Activated naive CD4-positive, alpha-beta T cell treated with anti-CD3 and anti-CD28 coated beads, Interleukin-2, amount 50 U/mL, for 24 hours (primary cell): ENCODE measurements at regions not wholly inside any gene's neighbourhood (a gene's known extent, or its start where the extent isn't known, plus 50 kb on each side); places are given as distances from the start of the nearest gene placed in this dataset.

Experiments used
- H3K27ac Mint-ChIP-seq: one replicate; pipeline ENCODE4 v1.8.0; 2021; ENCODE audit warnings: mild to moderate bottlenecking, mixed read lengths
- H3K27me3 Mint-ChIP-seq: one replicate; pipeline ENCODE4 v1.8.0; 2021; ENCODE audit warnings: mixed read lengths
- H3K36me3 Mint-ChIP-seq: one replicate; pipeline ENCODE4 v1.8.0; 2021; ENCODE audit warnings: mixed read lengths
- H3K4me1 Mint-ChIP-seq: one replicate; pipeline ENCODE4 v1.8.0; 2021; ENCODE audit warnings: mixed read lengths
- H3K4me3 Mint-ChIP-seq: one replicate; pipeline ENCODE4 v1.8.0; 2021; ENCODE audit warnings: mild to moderate bottlenecking, mixed read lengths
- H3K9me3 Mint-ChIP-seq: one replicate; pipeline ENCODE4 v1.8.0; 2021; ENCODE audit warnings: mixed read lengths

DNA sequence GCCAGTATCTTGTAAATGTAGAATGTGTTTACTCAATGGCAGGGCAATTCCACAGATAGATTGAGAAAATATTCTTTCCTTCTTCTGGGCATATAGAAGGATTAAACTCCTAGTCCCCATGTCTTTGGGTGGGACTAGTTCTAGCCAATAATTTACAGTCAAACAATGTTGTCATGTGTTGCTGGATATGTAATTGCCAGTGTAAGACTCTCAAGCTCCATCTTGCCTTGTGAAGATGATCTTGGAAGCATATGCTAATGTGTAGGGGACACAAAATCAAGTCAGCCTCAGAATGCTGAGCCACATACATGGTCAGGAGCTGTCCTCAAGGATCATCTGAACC is 386.9 kb downstream of the CETN3 start:
- Mint-ChIP-seq H3K4me3 (no peak overlapping the region), H3K4me1 (no peaks in the 10 kb centered on the region), H3K9me3 (peaks cover 3% of the 10 kb centered on the region), H3K27ac (no peak overlapping the region), H3K27me3 (no peaks in the 10 kb centered on the region), H3K36me3 (no peaks in the 10 kb centered on the region)

DNA sequence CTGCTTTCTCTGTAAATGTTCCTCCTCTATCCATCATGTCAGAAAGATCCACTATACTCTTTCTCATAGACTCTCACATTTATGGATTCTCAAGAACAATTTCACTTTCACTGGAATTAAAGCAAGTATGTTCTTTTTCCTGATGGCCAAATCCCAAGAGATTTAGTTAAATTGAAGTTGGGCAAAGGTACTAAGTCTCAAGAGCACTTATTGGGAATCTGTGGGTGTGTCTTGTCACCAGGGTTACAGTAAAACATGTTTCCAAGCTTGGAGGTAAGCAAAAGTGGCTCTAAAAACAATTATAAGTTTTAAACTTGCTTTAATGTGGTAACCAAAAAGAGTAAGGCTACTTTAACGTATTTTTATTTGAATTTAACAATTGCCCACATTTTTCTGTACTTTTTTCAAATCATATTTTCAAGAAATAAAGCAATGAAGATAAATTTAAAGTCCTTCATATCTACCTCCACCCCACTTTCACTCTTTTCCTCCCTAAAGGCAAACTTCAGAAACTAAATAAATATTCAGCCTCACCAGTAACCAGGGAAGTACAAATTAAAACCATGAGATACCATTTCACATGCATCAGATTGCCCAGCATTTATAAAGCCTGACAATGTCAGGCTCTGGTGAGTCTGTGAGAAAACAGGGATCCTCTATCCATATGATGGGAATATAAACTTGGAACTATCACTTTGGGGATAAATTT is 387.4 kb downstream of the CETN3 start:
- Mint-ChIP-seq H3K27me3 (no peaks in the 10 kb centered on the region), H3K9me3 (no peaks in the 10 kb centered on the region), H3K4me3 (no peak overlapping the region)

DNA sequence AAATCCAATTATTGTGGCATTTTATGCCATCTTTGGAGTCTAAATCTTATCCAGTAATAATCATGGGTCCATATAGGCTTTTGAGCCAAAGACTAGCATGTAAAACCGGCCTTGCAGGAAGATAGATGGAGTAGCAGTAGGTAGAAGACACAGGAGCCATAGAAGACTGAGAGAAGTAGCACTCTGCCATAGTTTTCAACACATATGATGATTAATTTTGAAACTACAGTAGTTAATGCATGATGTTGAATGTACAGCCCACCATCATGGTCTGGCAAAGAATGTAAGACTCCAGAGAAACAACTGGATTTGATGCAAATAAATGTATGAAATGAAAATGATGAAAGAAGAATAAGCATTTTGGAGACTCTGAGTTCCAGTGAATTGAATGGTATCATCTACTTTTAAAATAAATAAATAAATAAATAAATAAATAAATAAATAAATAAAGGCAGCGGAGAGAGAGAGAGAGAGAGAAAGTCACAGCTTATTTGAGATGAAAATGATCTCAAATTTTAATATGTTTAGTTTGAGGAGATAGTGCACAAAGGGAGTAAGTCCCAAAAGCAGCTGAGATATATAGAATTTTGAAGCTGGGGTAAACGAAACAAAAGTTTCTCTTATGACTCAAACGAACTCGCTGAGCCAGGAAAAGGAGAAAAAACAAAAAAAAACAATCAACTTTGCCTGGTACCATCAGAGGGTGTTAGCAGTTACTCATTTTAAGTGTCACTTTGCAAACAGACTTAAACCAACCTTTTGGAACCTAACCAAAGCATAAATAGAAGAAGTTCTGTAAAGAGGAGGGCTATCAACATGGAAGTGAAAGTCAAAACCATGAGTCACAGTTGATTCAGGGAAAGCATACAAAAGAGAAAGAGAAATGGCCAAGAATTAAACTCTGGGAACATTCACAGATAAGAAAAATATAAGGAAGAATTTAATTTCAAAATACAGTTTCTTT is 388.7 kb downstream of the CETN3 start:
- no peak overlapping the region for H3K27ac Mint-ChIP-seq
- H3K4me3 Mint-ChIP-seq: no peak overlapping the region
- no peaks in the 10 kb centered on the region for H3K9me3 Mint-ChIP-seq
- H3K36me3 Mint-ChIP-seq: no peaks in the 10 kb centered on the region
- H3K4me1 Mint-ChIP-seq: no peaks in the 10 kb centered on the region
- H3K27me3 Mint-ChIP-seq: no peaks in the 10 kb centered on the region

More for the DNA sequence above, 387.4 kb downstream of the CETN3 start:
- Mint-ChIP-seq H3K36me3 (no peaks in the 10 kb centered on the region), H3K27ac (no peak overlapping the region), H3K4me1 (no peaks in the 10 kb centered on the region)

DNA sequence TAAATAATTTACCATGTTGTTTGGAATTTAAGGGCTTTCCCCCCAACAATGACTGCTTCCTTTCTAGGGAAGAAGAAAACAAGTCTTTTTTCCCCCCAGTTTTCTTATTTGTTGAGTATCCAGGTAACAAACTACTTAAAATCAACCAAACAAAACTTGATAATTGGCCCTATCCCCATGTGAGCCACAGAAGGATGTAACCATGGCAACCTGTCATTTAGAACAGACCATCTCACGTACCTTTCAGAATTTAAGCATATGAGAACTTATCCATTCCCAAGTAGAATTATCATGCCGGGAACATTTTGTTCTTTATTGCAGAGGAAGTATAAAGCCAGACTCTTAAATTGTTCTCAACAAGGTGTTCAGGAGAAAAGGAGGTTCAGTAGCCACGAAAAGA is 392.3 kb downstream of the CETN3 start:
- no peaks in the 10 kb centered on the region for H3K4me1 Mint-ChIP-seq

DNA sequence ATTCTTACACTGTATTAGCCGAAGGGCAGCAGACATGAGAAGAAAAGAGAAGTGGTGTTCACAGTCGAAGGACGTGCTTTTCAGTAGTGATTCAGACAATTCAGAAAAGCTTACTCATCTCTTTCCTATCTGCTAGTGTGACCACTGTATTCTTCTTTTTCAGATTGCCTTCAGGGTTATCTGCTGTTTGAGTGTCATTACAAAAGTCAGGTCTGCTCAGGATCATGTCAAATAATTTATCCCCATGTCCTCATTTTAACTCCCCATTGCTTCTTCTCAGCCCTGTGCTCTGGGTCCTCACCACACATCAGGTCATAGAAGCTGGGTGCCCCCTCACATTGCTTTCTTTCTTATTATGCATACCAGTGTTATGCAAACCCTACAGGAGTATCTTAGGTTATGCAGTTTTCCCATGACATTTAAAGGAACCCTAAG is 394.0 kb downstream of the CETN3 start:
- H3K27ac Mint-ChIP-seq: no peak overlapping the region
- H3K4me3 Mint-ChIP-seq: no peak overlapping the region
- no peaks in the 10 kb centered on the region for H3K36me3 Mint-ChIP-seq
- no peaks in the 10 kb centered on the region for H3K4me1 Mint-ChIP-seq
- no peaks in the 10 kb centered on the region for H3K9me3 Mint-ChIP-seq
- no peaks in the 10 kb centered on the region for H3K27me3 Mint-ChIP-seq

More for the DNA sequence above, 392.3 kb downstream of the CETN3 start:
- Mint-ChIP-seq H3K4me3 (no peak overlapping the region), H3K9me3 (no peaks in the 10 kb centered on the region), H3K27ac (no peak overlapping the region), H3K36me3 (no peaks in the 10 kb centered on the region), H3K27me3 (no peaks in the 10 kb centered on the region)

DNA sequence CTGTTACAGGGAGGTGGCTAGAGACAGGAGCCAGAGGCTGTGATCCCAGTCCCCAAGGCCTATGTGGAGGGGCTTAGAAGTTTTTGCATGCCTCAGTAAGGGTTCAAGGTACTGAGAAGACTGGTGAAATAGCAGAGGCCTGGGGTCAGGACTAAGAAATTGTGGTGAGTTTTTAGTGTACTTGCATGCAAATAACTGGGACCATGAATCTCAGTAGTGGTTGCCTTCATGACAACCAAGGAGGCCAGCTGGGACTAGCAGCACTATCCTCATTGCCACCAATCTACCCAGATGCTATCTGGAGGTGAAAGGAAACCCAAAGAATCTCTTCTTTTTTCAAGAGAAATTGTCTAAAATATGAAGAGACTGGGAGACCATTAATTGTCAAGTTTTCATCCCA is 395.1 kb downstream of the CETN3 start:
- Mint-ChIP-seq H3K27ac (no peak overlapping the region), H3K27me3 (no peaks in the 10 kb centered on the region), H3K4me1 (no peaks in the 10 kb centered on the region), H3K4me3 (no peak overlapping the region), H3K9me3 (no peaks in the 10 kb centered on the region), H3K36me3 (no peaks in the 10 kb centered on the region)

DNA sequence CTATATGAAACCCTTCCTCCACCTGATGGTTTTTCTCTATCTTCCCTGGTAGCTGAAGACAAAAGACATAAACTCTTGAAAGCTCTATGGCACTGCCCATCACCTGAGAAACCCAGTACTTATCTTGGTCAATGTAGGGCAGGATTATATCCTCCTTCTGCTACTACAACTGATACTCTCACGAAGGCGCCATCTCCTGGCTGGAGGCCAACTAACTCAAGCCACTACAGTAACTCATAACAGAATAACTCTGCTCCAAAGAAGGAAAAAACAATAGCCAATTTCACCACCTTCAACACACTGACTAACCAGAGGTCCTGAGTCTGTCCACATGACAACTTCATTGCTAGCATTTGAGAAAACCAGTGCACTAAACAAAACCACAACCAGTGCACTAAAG is 409.2 kb downstream of the CETN3 start:
- no peak overlapping the region for H3K4me3 Mint-ChIP-seq
- no peaks in the 10 kb centered on the region for H3K4me1 Mint-ChIP-seq
- no peaks in the 10 kb centered on the region for H3K36me3 Mint-ChIP-seq
- H3K9me3 Mint-ChIP-seq: peaks cover 24% of the 10 kb centered on the region
- no peaks in the 10 kb centered on the region for H3K27me3 Mint-ChIP-seq
- H3K27ac Mint-ChIP-seq: no peak overlapping the region

DNA sequence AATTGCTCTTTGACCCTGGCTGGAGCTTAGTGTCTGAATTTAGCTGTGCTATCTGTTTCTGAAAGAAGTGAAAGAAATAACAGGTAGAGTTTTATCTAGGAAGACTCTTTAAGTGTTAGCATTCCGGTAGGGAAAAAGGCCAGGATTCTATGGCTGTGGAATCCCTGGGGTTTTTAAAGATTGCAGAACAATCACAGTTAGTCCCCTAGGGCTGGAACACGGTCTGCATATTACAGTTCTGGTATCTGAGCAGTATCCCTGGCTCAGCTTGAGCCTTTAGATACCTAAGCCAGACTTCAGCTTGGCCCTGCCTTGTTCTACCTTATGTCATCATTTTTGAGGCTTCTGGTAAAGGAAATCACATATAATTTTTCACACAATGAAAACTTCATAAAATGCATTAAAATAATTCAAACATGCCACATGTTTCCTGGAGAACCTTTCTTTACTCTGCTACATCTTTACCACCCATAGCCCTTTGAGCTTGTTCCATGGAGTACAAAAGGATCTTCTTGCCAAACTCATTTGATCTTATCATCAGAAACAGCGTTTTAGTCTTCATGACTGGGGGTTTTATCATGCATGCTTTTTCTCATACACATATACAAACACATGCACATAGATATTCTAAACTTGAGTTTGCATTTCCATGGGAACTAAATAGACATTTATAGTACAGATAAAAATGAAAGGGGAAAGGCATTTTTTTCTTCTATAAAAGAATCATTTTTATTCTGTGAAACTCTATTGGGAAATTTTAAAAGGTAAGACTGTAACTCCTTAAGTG is 410.8 kb downstream of the CETN3 start:
- Mint-ChIP-seq H3K27me3 (no peaks in the 10 kb centered on the region), H3K9me3 (peaks cover 15% of the 10 kb centered on the region), H3K36me3 (no peaks in the 10 kb centered on the region), H3K27ac (no peak overlapping the region), H3K4me1 (no peaks in the 10 kb centered on the region), H3K4me3 (no peak overlapping the region)

DNA sequence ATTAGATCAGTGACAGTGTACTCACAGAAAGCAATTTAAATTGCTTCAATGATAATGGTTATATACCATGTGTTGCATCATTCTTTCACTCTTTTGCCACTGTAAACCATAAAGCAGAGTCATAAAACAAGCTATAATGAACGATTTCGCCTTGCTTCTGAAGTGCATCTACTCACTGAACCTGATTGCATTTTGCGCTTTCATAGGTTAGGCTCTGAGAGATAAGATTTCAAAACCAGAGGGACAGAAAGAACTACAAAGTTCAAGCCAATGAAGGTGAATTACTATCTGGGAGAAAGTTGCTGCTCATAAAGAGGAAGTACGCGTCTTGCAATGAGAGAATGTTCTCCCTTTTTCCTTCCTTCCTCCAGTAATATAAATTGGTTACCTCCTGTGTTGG is 412.7 kb downstream of the CETN3 start:
- Mint-ChIP-seq H3K4me1 (no peaks in the 10 kb centered on the region), H3K9me3 (no peaks in the 10 kb centered on the region), H3K27ac (no peak overlapping the region), H3K36me3 (no peaks in the 10 kb centered on the region), H3K27me3 (no peaks in the 10 kb centered on the region), H3K4me3 (no peak overlapping the region)

DNA sequence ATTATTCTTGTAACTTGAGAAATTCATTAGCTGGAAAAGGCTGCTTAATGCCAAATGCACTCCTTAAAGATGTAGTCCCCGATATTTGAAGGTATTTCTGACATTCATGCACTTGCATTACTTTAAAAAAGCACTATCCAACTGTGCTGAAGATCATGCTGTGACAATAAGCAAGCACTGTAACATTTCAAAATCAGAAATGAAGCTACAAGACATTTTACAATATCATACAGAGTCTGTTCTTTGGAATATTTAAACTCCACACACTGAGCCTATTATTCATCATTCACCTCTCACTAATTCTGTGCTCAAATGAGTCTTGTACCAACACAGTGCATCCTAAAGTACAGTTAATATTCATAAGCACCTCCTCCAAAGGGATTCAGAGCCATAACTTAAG is 413.2 kb downstream of the CETN3 start:
- Mint-ChIP-seq H3K4me1 (no peaks in the 10 kb centered on the region), H3K27me3 (no peaks in the 10 kb centered on the region), H3K9me3 (no peaks in the 10 kb centered on the region), H3K4me3 (no peak overlapping the region), H3K36me3 (no peaks in the 10 kb centered on the region), H3K27ac (no peak overlapping the region)

DNA sequence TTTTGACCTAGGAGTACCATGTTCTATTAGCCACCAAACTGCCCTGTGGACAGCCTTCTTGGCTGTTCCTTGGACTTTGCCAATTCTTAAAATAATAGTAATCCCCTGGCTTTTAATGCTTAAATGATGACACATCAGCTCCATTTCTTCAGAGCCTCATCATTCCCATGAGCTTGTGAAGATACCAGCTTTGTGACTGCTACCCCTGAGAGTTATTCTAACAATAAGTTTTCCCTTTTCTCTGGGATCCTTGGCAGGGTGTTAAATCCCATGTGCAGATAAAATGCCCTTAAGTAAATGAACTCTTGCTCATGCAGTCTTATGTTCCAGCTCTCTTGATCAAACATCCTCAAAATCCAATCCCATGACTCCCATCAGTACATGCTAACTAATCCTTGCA is 415.3 kb downstream of the CETN3 start:
- no peaks in the 10 kb centered on the region for H3K4me1 Mint-ChIP-seq
- no peaks in the 10 kb centered on the region for H3K36me3 Mint-ChIP-seq
- no peak overlapping the region for H3K4me3 Mint-ChIP-seq
- no peaks in the 10 kb centered on the region for H3K27me3 Mint-ChIP-seq
- no peaks in the 10 kb centered on the region for H3K9me3 Mint-ChIP-seq
- no peak overlapping the region for H3K27ac Mint-ChIP-seq

DNA sequence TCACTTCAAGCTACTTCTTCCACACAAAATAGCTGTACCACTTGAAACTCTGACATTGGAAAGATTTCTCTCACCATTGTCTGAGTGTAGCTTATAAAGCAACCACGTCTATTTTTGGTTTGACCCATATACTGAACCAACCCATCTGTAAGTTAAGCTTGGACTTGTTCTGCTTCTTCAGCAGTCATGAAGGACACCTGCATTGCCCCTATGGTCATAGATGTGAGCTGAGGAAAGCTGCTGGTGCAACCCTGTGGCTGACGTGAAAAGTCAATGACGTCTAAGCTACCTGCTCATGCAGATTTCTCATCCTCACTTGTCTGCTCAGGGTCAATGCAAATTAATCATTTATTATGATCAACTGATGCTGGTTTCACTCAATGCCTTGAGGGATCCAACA is 417.4 kb downstream of the CETN3 start:
- Mint-ChIP-seq H3K27ac (no peak overlapping the region), H3K9me3 (peaks cover under 1% of the 10 kb centered on the region), H3K4me1 (no peaks in the 10 kb centered on the region)

DNA sequence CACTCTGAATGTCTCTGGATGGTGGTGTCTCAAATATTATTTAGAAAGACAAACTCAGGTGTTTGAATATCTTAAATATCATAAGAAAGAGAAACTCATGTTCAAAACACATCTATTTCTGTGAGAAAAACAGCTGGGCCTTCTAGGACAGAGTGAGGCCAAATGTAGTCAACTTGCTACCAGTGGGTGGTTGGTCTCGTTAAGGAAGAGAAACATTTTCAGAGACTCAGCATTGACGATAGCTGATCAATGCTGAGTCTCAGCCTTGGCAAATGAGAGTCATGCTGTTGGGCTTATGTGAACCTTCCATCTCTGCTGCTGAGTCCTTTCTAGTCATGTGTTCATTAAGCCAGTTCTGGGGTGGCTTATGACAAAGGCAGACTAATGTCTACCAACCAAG is 418.0 kb downstream of the CETN3 start:
- Mint-ChIP-seq H3K36me3 (no peaks in the 10 kb centered on the region), H3K4me1 (no peaks in the 10 kb centered on the region), H3K9me3 (peaks cover 5% of the 10 kb centered on the region), H3K27me3 (no peaks in the 10 kb centered on the region), H3K4me3 (no peak overlapping the region), H3K27ac (no peak overlapping the region)

More for the DNA sequence above, 417.4 kb downstream of the CETN3 start:
- H3K27me3 Mint-ChIP-seq: no peaks in the 10 kb centered on the region
- no peak overlapping the region for H3K4me3 Mint-ChIP-seq
- H3K36me3 Mint-ChIP-seq: no peaks in the 10 kb centered on the region

DNA sequence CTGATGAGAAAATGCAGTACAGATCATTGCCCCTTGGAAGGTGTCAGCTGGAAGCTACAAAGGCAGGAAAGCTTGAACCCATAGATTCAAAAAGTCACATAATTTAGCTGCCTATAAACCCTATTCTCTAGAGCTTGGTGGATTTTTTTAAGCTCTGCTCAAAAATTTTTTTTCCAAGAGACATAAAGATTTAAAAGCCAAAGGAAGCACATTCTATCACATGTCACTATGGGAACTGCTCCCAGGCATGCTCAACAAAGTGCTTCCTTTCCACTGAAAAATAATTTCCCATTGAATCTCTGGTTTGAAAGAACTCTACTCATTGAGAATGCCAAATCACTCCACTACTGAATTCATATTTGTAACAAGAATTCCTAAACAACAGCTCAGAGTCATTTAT is 419.8 kb downstream of the CETN3 start:
- Mint-ChIP-seq H3K9me3 (peaks cover 5% of the 10 kb centered on the region), H3K27ac (no peak overlapping the region), H3K4me3 (no peak overlapping the region), H3K36me3 (no peaks in the 10 kb centered on the region), H3K4me1 (no peaks in the 10 kb centered on the region), H3K27me3 (no peaks in the 10 kb centered on the region)

DNA sequence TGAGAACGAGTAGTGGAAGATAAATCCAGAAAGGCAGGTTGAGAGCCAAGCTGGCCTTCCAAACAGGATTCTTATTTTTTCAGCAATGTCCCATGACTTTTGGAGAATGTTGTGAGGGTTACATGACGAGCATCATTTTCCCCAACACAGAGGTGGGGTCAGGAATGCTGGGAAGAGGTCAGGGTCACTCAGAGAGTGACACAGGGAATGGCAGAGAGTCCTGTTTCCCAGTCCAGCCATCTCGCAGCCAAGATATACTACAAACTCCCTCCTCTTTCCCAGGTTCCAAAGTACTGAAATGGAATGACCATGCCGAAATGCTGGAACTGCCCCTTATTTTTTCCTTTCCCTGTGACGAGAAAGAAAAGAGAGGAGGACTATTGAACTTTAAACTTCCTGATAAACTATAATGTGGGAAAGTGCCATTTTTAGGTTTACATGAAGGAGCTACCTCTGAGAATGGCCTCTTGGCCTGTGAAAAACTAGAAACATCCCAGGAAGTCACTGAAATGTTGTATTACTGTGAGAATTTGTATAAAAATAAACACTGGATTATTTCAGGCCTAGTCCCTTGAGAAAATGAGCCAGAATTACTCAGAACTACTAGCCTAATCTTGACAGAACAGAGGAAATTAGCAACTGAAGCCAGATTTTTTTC is 420.4 kb downstream of the CETN3 start:
- Mint-ChIP-seq H3K4me1 (no peaks in the 10 kb centered on the region), H3K4me3 (no peak overlapping the region), H3K9me3 (peaks cover 5% of the 10 kb centered on the region), H3K27ac (no peak overlapping the region), H3K27me3 (no peaks in the 10 kb centered on the region), H3K36me3 (no peaks in the 10 kb centered on the region)
